ENCODE measurements at regions not wholly inside any gene's neighbourhood (a gene's known extent, or its start where the extent isn't known, plus 50 kb on each side); places are given as distances from the start of the nearest gene placed in this dataset.

DNA sequence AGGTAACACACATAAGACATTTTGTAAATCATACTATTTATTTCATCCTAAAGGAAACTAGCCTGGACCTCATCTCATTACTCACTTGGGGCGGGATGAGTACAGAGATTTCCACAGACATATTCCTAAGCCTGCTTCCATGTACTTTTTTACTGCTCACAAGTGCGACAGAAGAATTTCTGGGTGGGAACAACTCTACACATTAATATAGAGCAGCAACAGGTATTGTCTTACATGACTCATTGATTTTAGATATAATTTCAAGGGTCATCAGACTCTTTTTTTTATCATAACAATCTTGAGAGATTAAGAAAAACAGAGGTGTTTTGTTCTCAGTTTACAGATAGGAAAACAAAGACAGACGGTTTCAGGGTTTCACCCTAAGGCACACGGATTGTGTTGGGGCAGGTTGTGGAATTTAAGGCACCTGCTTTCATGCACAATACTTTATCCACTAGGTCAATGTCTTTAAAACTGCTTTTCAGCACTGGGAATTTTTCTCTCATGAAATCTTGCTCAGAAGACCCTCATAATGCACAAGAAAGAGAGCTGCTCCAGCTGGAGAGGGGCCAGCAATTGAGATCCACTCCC lies 186.7 kb upstream of the CDIN1 start:
- no peak overlapping the region for H3K4me3 Mint-ChIP-seq (ENCODE audit: low read depth, unreplicated experiment)
- peaks cover 2% of the 10 kb centered on the region for H3K9me3 Mint-ChIP-seq (ENCODE audit: low read depth, unreplicated experiment)
- intact Hi-C loops (cut with micrococcal nuclease; ENCODE audit: unreplicated experiment), result no loop called here
- CTCF ChIA-PET, result no interaction called here
- H3K27ac Mint-ChIP-seq (ENCODE audit: unreplicated experiment), result peak overlapping the region; percentile 39
- DNase-seq, result no peak
- TF ChIP-seq, protein P1, sequence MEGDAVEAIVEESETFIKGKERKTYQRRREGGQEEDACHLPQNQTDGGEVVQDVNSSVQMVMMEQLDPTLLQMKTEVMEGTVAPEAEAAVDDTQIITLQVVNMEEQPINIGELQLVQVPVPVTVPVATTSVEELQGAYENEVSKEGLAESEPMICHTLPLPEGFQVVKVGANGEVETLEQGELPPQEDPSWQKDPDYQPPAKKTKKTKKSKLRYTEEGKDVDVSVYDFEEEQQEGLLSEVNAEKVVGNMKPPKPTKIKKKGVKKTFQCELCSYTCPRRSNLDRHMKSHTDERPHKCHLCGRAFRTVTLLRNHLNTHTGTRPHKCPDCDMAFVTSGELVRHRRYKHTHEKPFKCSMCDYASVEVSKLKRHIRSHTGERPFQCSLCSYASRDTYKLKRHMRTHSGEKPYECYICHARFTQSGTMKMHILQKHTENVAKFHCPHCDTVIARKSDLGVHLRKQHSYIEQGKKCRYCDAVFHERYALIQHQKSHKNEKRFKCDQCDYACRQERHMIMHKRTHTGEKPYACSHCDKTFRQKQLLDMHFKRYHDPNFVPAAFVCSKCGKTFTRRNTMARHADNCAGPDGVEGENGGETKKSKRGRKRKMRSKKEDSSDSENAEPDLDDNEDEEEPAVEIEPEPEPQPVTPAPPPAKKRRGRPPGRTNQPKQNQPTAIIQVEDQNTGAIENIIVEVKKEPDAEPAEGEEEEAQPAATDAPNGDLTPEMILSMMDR (IDR thresholded peaks at IDR 0.05; ENCODE audit: unreplicated experiment), result no peak
- H3K4me1 Mint-ChIP-seq (ENCODE audit: low read depth, unreplicated experiment), result no peaks in the 10 kb centered on the region
- H3K27me3 Mint-ChIP-seq (ENCODE audit: unreplicated experiment), result no peaks in the 10 kb centered on the region
- no TSS peak for BruUV-seq (replicated peaks)
- H3K36me3 Mint-ChIP-seq (ENCODE audit: insufficient read depth, unreplicated experiment), result no peaks in the 10 kb centered on the region

DNA sequence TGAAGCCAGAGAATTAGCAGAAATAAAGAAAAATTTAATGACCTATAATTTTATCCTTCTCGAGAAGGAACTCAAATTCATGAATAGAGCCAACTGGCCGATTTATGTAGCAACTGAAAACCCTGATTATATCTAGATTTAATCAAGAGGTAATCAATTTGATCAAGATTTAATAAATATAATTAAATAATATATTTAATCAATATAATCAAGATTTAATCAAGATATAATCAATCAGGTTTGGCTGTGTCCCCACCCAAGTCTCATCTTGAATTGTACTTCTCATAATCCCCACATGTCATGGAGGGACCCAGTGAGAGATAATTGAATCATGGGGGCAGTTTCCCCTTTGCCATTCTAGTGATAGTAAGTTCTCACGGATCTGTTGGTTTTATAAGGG lies 181.2 kb upstream of the CDIN1 start:
- no peak for DNase-seq
- intact Hi-C loops (cut with micrococcal nuclease; ENCODE audit: unreplicated experiment), result no loop called here
- no peaks in the 10 kb centered on the region for H3K27me3 Mint-ChIP-seq (ENCODE audit: unreplicated experiment)
- BruUV-seq (replicated peaks), result no TSS peak
- H3K9me3 Mint-ChIP-seq (ENCODE audit: low read depth, unreplicated experiment), result peaks cover 2% of the 10 kb centered on the region
- H3K4me3 Mint-ChIP-seq (ENCODE audit: low read depth, unreplicated experiment), result no peak overlapping the region
- TF ChIP-seq, protein P1 (IDR thresholded peaks at IDR 0.05; ENCODE audit: unreplicated experiment), result no peak
- H3K4me1 Mint-ChIP-seq (ENCODE audit: low read depth, unreplicated experiment), result no peaks in the 10 kb centered on the region
- H3K27ac Mint-ChIP-seq (ENCODE audit: unreplicated experiment), result no peak overlapping the region
- CTCF ChIA-PET, result no interaction called here
- peaks cover 4% of the 10 kb centered on the region for H3K36me3 Mint-ChIP-seq (ENCODE audit: insufficient read depth, unreplicated experiment)

DNA sequence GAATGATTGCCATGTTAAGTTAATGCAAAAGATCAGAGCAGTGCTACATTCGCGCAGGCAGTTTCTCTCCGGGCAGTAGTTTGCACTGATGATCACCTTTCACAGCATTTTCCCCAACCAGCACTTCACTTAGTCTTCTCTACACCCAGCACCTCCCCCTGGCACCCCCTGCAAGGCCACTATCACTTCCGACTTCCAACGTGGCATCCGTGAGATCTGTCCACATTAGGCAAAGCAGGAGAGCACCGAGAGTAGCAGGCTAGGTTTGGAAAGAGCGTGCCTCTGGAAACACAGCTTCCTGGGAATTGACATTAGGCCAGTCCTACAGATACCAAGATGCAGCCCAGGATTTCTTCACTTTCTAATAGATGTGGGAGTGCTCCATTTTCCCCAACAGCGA lies 180.2 kb upstream of the CDIN1 start:
- TF ChIP-seq, protein P1 (IDR thresholded peaks at IDR 0.05; ENCODE audit: unreplicated experiment), result no peak
- intact Hi-C loops (cut with micrococcal nuclease; ENCODE audit: unreplicated experiment), result no loop called here
- Mint-ChIP-seq H3K27ac (ENCODE audit: unreplicated experiment) (no peak overlapping the region), H3K4me1 (ENCODE audit: low read depth, unreplicated experiment) (no peaks in the 10 kb centered on the region), H3K27me3 (ENCODE audit: unreplicated experiment) (no peaks in the 10 kb centered on the region), H3K36me3 (ENCODE audit: insufficient read depth, unreplicated experiment) (peaks cover 4% of the 10 kb centered on the region), H3K4me3 (ENCODE audit: low read depth, unreplicated experiment) (no peak overlapping the region), H3K9me3 (ENCODE audit: low read depth, unreplicated experiment) (peaks cover under 1% of the 10 kb centered on the region)
- CTCF ChIA-PET, result no interaction called here
- no peak for DNase-seq
- no TSS peak for BruUV-seq (replicated peaks)

DNA sequence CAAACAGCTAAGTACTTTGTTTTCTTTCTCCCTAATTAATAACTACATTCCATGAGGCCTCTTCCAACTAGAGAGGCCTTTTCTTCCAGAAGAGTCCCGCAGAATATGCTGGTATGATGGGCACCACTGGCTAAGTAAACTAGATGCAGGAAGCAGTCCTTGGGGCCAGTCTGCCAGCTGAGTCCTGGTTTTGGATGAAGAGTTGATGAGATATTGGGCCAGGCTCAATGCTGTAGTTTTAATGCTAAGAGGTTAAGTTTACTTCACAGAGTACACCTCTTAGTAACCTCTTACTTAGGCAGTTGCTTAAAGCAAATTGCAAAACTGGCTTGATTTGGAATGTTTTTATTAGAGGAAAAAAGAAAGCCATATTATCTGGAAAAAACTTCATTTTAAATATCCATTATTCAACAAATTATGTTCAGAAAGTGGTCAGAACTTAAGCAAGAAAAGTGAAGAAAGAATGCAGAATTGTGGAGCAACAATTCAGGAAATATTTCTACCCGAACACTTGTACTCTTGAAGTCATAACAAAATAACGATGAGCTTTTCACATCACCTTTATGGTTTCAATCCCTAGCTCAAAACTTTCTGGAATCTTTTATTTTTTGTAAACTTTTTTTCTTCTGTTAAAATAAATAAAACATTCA lies 178.4 kb upstream of the CDIN1 start:
- no peaks in the 10 kb centered on the region for H3K9me3 Mint-ChIP-seq (ENCODE audit: low read depth, unreplicated experiment)
- CTCF ChIA-PET, result no interaction called here

More for the DNA sequence above, 178.4 kb upstream of the CDIN1 start:
- Mint-ChIP-seq H3K27ac (ENCODE audit: unreplicated experiment) (no peak overlapping the region), H3K27me3 (ENCODE audit: unreplicated experiment) (no peaks in the 10 kb centered on the region), H3K36me3 (ENCODE audit: insufficient read depth, unreplicated experiment) (peaks cover 4% of the 10 kb centered on the region), H3K4me1 (ENCODE audit: low read depth, unreplicated experiment) (no peaks in the 10 kb centered on the region), H3K4me3 (ENCODE audit: low read depth, unreplicated experiment) (no peak overlapping the region)
- TF ChIP-seq, protein P1 (IDR thresholded peaks at IDR 0.05; ENCODE audit: unreplicated experiment), result no peak
- intact Hi-C loops (cut with micrococcal nuclease; ENCODE audit: unreplicated experiment), result no loop called here
- BruUV-seq (replicated peaks), result no TSS peak
- DNase-seq, result no peak

Measured in Calu3 (cell line).